Prostate gland (tissue), 2 donors: ENCODE measurements at regions not wholly inside any gene's neighbourhood (a gene's known extent, or its start where the extent isn't known, plus 50 kb on each side); places are given as distances from the start of the nearest gene placed in this dataset.

ENCODE experiments used
- CTCF ChIP-seq, 4 experiments: fragments of 200-600 bp in 2 of 4; fragments of 450-650 bp in 2 of 4; sonication (generic) in 2 of 4; IDR thresholded peaks; 1 replicate in 3 of 4; 2 replicates in 1 of 4; pipeline ENCODE4 v1.5.1; 2016 to 2019; ENCODE audit warnings: antibody characterized with exemption in 4 of 4, mild to moderate bottlenecking in 2 of 4, moderate library complexity in 2 of 4
- POLR2A ChIP-seq: fragments of 450-650 bp; IDR thresholded peaks from one replicate; pipeline ENCODE4 v1.6.1; 2016; ENCODE audit warnings: antibody characterized with exemption, mild to moderate bottlenecking
- POLR2AphosphoS5 ChIP-seq: sonication (generic); formaldehyde crosslinking; IDR thresholded peaks from one replicate; pipeline ENCODE4 v1.6.1; 2017; ENCODE audit warnings: antibody characterized with exemption

DNA sequence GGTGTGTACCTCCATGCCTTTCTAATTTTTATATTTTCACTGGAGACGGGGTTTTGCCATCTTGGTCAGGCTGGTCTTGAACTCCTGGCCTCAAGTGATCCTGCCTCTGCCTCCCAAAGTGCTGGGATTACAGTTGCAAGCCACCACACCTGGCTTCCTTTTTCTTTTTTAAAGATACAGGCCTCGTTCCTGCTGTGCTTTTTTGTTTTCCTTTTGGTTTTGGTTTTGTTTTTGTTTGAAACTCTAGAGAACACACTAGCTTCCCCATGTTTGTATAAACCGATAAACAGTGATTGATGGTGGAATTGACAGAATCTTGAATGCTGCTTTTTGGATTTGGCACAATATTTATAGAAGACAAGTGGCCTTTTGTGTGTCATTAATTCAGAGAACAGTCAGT is 1603.4 kb downstream of the MAT2B start:
- no peak for TF ChIP-seq CTCF (IDR thresholded peaks at IDR 0.05)
- no peak for TF ChIP-seq POLR2A
- TF ChIP-seq POLR2AphosphoS5: no peak
